GM04503 (cell line): ENCODE measurements at regions not wholly inside any gene's neighbourhood (a gene's known extent, or its start where the extent isn't known, plus 50 kb on each side); places are given as distances from the start of the nearest gene placed in this dataset.

Source experiments
- DNase-seq: peaks from one replicate; pipeline ENCODE4 v3.0.0-alpha.2; 2012; ENCODE audit warnings: low read depth

- DNase-seq: no peak
These were observed 70.3 kb upstream of the MROH9 start for GRCh38 chr1:170864876-170865538.

GRCh38 chr1:170866646-170867045, 68.7 kb upstream of the MROH9 start:
- no peak for DNase-seq

GRCh38 chr1:170871868-170872267, 63.5 kb upstream of the MROH9 start:
- no peak for DNase-seq

DNA sequence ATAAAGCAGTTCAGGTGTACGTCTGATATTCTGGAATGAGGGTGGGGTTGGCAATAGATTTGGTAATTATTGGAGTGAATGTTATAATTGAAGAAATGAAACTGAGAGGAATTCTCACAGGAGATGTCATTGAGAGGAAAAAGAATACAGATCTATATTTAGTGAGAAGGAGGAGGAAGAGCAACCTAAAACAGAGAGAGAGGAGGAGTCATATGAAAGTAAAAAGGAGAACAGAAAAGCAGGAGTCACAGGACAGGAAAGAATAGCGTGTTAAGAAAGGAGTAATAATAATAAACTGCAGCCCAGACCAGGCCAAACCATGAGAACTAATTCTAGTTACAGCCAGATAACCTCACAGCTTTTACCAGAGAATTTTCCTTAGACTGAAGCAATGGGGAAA, 62.7 kb upstream of the MROH9 start:
- no peak for DNase-seq

- DNase-seq: no peak
These were observed 60.7 kb upstream of the MROH9 start for GRCh38 chr1:170874671-170875070.

GRCh38 chr1:170881268-170882265, 53.8 kb upstream of the MROH9 start:
- peak; percentile 19 for DNase-seq
